Spleen (tissue), 11 donors: ENCODE measurements at regions not wholly inside any gene's neighbourhood (a gene's known extent, or its start where the extent isn't known, plus 50 kb on each side); places are given as distances from the start of the nearest gene placed in this dataset.

Experiments
- DNase-seq: peaks from one replicate; pipeline ENCODE4 v3.0.0-alpha.2; 2020
- H3K27ac ChIP-seq, 8 donors: fragments of 200-600 bp; sonication (generic) in 7 of 8; 1 replicate in 4 of 8; 2 replicates in 4 of 8; pipeline versions ENCODE4 v1.5.0 to v1.8.0; 2016 to 2021; ENCODE audit warnings: inconsistent platforms in 4 of 8, mild to moderate bottlenecking in 4 of 8, moderate library complexity in 1 of 8
- H3K27me3 ChIP-seq, 7 donors: fragments of 200-600 bp; sonication (generic) in 6 of 7; replicated peaks in 1 of 7; 1 replicate in 4 of 7; 2 replicates in 3 of 7; pipeline versions ENCODE4 v1.5.0 to v1.8.0; 2016 to 2021; ENCODE audit warnings: inconsistent platforms in 3 of 7, mild to moderate bottlenecking in 1 of 7
- H3K36me3 ChIP-seq, 6 donors: fragments of 200-600 bp; sonication (generic) in 5 of 6; 1 replicate in 4 of 6; 2 replicates in 2 of 6; pipeline versions ENCODE4 v1.5.0 to v1.8.0; 2016 to 2021; ENCODE audit warnings: inconsistent platforms in 2 of 6
- H3K4me1 ChIP-seq, 6 donors: fragments of 200-600 bp; sonication (generic) in 5 of 6; 1 replicate in 3 of 6; 2 replicates in 3 of 6; pipeline versions ENCODE4 v1.5.0 to v1.8.0; 2016 to 2021; ENCODE audit warnings: inconsistent platforms in 3 of 6
- H3K4me3 ChIP-seq, 8 donors: fragments of 200-600 bp; sonication (generic) in 7 of 8; 1 replicate in 4 of 8; 2 replicates in 4 of 8; pipeline versions ENCODE4 v1.5.0 to v1.8.0; 2016 to 2021; ENCODE audit warnings: inconsistent platforms in 4 of 8, mild to moderate bottlenecking in 4 of 8, moderate library complexity in 2 of 8
- H3K9me3 ChIP-seq, 8 donors: fragments of 200-600 bp; sonication (generic) in 7 of 8; 1 replicate in 4 of 8; 2 replicates in 4 of 8; pipeline versions ENCODE4 v1.5.0 to v1.8.0; 2016 to 2021; ENCODE audit warnings: inconsistent platforms in 4 of 8
- POLR2A ChIP-seq, 3 donors: fragments of 450-650 bp; IDR thresholded peaks; one replicate each; pipeline ENCODE4 v1.5.1; 2017; ENCODE audit warnings: antibody characterized with exemption in 3 of 3, mild to moderate bottlenecking in 1 of 3
- POLR2AphosphoS5 ChIP-seq, 3 donors: sonication (generic); formaldehyde crosslinking; IDR thresholded peaks; one replicate each; pipeline ENCODE4 v1.5.1; 2017; ENCODE audit warnings: antibody characterized with exemption in 3 of 3
- WGBS, 5 donors: extraction: QIAGEN DNeasy Blood & Tissue Kit in 3 of 5; methylation state at CpG; one replicate each; pipeline versions ENCODE4 v1.1.5 to v1.1.7; 2013 to 2018; 5-methylcytosine and 5-hydroxymethylcytosine counted together
- intact Hi-C: fragments of 100-400 bp; cut with DNase I; formaldehyde crosslinking; loops from one replicate; pipeline ENCODE4 v1.15.0; 2023; ENCODE audit warnings: low total_unique reads
- TF ChIP-seq, protein P1 (sequence below), 11 experiments: fragments of 200-600 bp in 7 of 11; fragments of 450-650 bp in 4 of 11; sonication (generic) in 4 of 11; IDR thresholded peaks in 8 of 11; conservative IDR thresholded peaks in 3 of 11; 1 replicate in 7 of 11; 2 replicates in 4 of 11; pipeline versions ENCODE4 v1.4.0 to v1.8.0; 2016 to 2021; ENCODE audit warnings: antibody characterized with exemption in 11 of 11, inconsistent platforms in 4 of 11, mild to moderate bottlenecking in 1 of 11
- donor health status: healthy with polysubstance abuse.
- donor health status: DM: no; HTN: no; CAD: no; lungs with moderate emphysema.
- donor health status: DM: no; HTN: no; CAD: no.
- donor health status: Bipolar disorder and iron deficiency.
- donor health status: healthy.
- donor health status: DM: no; HTN: no; CAD: no.
- donor health status: DM: yes; HTN: yes; CAD: no.

DNA sequence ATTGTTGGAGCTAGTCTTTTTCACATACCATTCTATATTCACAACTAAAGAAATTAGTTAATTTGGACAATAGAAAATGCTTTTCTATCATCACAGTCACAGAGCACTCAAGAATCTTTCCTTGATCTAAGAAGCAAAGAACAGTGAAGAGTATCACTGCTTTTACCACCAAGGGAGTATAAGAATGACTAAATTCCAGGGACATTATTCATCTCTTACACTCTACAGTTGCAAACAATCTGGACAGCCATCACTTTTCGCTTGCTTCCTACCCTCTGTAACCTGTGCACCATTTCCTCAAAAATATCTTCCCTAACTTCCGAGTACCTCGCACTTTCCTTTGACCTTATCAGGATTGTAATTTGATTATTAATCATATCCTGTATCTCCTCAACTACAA, 359.5 kb upstream of the TMCO5A start:
- TF ChIP-seq POLR2AphosphoS5 (IDR thresholded peaks at IDR 0.05) = no peak
- TF ChIP-seq POLR2A (IDR thresholded peaks at IDR 0.05) = no peak
- TF ChIP-seq, protein P1, sequence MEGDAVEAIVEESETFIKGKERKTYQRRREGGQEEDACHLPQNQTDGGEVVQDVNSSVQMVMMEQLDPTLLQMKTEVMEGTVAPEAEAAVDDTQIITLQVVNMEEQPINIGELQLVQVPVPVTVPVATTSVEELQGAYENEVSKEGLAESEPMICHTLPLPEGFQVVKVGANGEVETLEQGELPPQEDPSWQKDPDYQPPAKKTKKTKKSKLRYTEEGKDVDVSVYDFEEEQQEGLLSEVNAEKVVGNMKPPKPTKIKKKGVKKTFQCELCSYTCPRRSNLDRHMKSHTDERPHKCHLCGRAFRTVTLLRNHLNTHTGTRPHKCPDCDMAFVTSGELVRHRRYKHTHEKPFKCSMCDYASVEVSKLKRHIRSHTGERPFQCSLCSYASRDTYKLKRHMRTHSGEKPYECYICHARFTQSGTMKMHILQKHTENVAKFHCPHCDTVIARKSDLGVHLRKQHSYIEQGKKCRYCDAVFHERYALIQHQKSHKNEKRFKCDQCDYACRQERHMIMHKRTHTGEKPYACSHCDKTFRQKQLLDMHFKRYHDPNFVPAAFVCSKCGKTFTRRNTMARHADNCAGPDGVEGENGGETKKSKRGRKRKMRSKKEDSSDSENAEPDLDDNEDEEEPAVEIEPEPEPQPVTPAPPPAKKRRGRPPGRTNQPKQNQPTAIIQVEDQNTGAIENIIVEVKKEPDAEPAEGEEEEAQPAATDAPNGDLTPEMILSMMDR (IDR thresholded peaks at IDR 0.05 in 8 of 11, conservative IDR thresholded peaks at IDR 0.05 in 3 of 11) = no peak
- DNase-seq = no peak
- Histone ChIP-seq H3K9me3 (no peaks in the 10 kb centered on the region), H3K4me3 (no peak overlapping the region), H3K36me3 (no peaks in the 10 kb centered on the region), H3K27me3 (no peaks in the 10 kb centered on the region), H3K4me1 (no peaks in the 10 kb centered on the region), H3K27ac (no peak overlapping the region)
- intact Hi-C loops = no loop called here
- 66 to 83% (median 75%) methylated on average over 3 of the region's 3 CpGs for WGBS, 5 donors

DNA sequence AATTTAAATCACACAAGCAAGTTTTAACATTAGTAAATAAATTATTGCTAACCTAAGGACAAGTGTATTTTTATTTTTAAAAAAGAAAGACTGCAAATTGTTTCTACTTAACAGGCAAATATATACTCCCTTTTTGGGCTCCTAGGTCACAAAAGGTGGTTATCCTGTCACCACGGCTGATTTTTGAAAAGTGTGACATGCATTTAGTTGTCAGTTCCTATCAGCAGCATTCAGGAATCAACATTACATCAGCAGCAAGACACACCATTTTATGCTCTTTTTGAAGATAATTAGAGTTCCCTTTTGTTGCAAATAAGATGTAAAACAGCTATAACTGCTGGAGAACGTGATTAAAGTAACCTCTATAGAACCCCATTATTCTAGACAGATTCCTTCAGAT, 357.5 kb upstream of the TMCO5A start:
- Histone ChIP-seq H3K27me3 (no peaks in the 10 kb centered on the region), H3K4me3 (no peak overlapping the region), H3K4me1 (no peaks in the 10 kb centered on the region), H3K27ac (no peak overlapping the region), H3K36me3 (no peaks in the 10 kb centered on the region), H3K9me3 (peaks cover 0 to 11% (median 4%) of the 10 kb centered on the region in 8 donors)
- intact Hi-C loops = no loop called here
- TF ChIP-seq POLR2AphosphoS5 (IDR thresholded peaks at IDR 0.05) (no peak), POLR2A (IDR thresholded peaks at IDR 0.05) (no peak)
- TF ChIP-seq, protein P1 (IDR thresholded peaks at IDR 0.05 in 8 of 11, conservative IDR thresholded peaks at IDR 0.05 in 3 of 11) = no peak
- DNase-seq = no peak
- 57 to 74% (median 65%) methylated on average over 2 of the region's 2 CpGs for WGBS, 5 donors

DNA sequence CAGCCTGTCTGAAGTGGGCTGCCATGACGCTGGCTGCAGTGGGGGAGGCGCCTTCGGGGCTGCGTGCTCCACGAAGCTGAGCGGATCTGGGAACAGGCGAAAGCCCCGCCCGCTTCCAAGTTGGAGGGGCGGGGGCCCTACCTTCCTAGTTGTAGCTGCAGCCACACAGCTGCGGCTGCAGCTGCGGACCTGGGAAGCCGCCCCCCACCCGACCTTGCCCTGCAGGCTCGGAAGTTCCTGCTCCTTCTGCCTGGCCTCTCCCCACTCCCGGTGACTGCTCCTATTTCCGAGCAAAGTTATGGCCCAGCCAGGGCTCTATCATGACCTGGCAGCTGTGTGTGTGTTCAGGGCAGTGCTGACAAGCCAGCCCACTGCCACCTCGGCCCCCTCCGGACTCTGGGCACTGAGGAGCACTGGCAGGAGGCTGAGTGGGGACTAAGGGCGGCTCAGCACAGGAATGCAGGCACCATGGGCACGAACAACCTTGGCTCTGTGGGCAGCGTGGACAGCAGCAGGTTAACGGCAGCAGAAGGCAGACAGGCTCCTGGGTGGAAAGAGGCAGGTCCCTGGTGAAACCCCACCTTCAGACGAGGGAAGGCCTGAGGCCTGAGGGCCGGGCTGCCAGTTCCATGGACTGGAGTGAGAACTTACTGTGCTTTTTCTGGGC, 352.4 kb upstream of the TMCO5A start:
- Histone ChIP-seq H3K27me3 (no peaks in the 10 kb centered on the region), H3K4me3 (no peak overlapping the region), H3K27ac (no peak overlapping the region), H3K9me3 (peaks cover 0 to 30% (median 19%) of the 10 kb centered on the region in 8 donors), H3K4me1 (no peaks in the 10 kb centered on the region), H3K36me3 (no peaks in the 10 kb centered on the region)
- intact Hi-C loops = no loop called here
- DNase-seq = no peak
- WGBS, 5 donors = 83 to 94% (median 90%) methylated on average over 21 to 25 of the region's 25 CpGs
- TF ChIP-seq POLR2A (IDR thresholded peaks at IDR 0.05) (no peak), POLR2AphosphoS5 (IDR thresholded peaks at IDR 0.05) (no peak)
- TF ChIP-seq, protein P1 (IDR thresholded peaks at IDR 0.05 in 8 of 11, conservative IDR thresholded peaks at IDR 0.05 in 3 of 11) = no peak

DNA sequence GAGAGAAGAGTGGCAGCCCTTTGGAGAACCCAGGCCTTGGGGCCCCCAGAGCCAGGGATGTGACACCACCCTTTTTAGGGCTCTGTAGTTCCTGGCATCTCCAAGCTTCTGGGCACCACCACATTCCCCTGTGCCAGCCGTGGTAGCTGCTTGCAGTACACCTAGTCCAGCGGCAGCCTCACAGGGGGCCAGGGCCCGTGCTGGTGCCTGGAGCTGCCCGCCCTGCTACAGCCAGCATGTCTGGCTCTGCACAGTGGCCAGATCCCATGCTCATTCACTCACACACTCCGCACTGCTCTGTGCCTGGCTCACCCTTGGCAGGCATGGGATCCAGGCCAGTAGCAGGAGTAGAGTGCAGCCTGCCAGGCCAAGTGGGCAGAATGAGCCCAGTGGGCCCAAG, 351.6 kb upstream of the TMCO5A start:
- no peak overlapping the region for H3K27ac ChIP-seq
- WGBS, 5 donors = 87 to 94% (median 93%) methylated on average over 5 of the region's 5 CpGs
- peak; percentile 56 for DNase-seq
- no peaks in the 10 kb centered on the region for H3K36me3 ChIP-seq
- H3K4me1 ChIP-seq = no peaks in the 10 kb centered on the region
- peaks cover 0 to 31% (median 19%) of the 10 kb centered on the region in 8 donors for H3K9me3 ChIP-seq
- TF ChIP-seq POLR2A (IDR thresholded peaks at IDR 0.05) (no peak), POLR2AphosphoS5 (IDR thresholded peaks at IDR 0.05) (no peak)
- TF ChIP-seq, protein P1 (IDR thresholded peaks at IDR 0.05 in 8 of 11, conservative IDR thresholded peaks at IDR 0.05 in 3 of 11) = no peak
- no peaks in the 10 kb centered on the region for H3K27me3 ChIP-seq
- intact Hi-C loops = no loop called here
- H3K4me3 ChIP-seq = no peak overlapping the region
